ENCODE measurements at regions not wholly inside any gene's neighbourhood (a gene's known extent, or its start where the extent isn't known, plus 50 kb on each side); places are given as distances from the start of the nearest gene placed in this dataset.
"Not testable (repeated sequence)": the region's sequence is repeated elsewhere in the genome, so short reads cannot be mapped to it uniquely, and the experiment has no call there.

GRCh38 chr21:9083091-9083826 lies 1438.1 kb upstream of the TPTE start:
- WGBS (ENCODE audit: insufficient coverage, low coverage, missing lambda C conversion rate), result no CpG with 5 or more reads among the region's 37 CpGs
- H3K9ac ChIP-seq (ENCODE audit: insufficient read depth in 1 of 2, low read depth in 2 of 2, low read length in 2 of 2); ATAC-seq; H3K4me3 ChIP-seq; H2AFZ ChIP-seq (ENCODE audit: low read depth, low read length); H3K27ac ChIP-seq (ENCODE audit: extremely low read depth, low read depth, low read length); H3K4me1 ChIP-seq (replicated peaks in 1 of 2; ENCODE audit: control insufficient read depth in 2 of 2, insufficient read depth in 2 of 2, low read length in 2 of 2); intact Hi-C loops (cut with micrococcal nuclease); POLR2A ChIA-PET; in situ Hi-C loops (cut with MboI); BruUV-seq (replicated peaks); H4K20me1 ChIP-seq (replicated peaks; ENCODE audit: control insufficient read depth, insufficient read depth, low read length); H3K79me2 ChIP-seq (ENCODE audit: control insufficient read depth, insufficient read depth, low read length); H3K27me3 ChIP-seq (ENCODE audit: control insufficient read depth in 2 of 2, insufficient read depth in 2 of 2, low read length in 2 of 2); CTCF ChIA-PET (ENCODE audit: low intra/inter-chr PET ratio); DNase-seq (ENCODE audit: extremely low read depth in 1 of 4, low spot score in 3 of 4); H3K36me3 ChIP-seq (ENCODE audit: control insufficient read depth, insufficient read depth, low read length); H3K4me2 ChIP-seq (ENCODE audit: insufficient read depth, low read length); FAIRE-seq; H3K9me3 ChIP-seq (replicated peaks; ENCODE audit: control insufficient read depth, insufficient read depth, low read depth, low read length); H3K9me1 ChIP-seq (ENCODE audit: control insufficient read depth, insufficient read depth, low read length): not testable (repeated sequence)

DNA sequence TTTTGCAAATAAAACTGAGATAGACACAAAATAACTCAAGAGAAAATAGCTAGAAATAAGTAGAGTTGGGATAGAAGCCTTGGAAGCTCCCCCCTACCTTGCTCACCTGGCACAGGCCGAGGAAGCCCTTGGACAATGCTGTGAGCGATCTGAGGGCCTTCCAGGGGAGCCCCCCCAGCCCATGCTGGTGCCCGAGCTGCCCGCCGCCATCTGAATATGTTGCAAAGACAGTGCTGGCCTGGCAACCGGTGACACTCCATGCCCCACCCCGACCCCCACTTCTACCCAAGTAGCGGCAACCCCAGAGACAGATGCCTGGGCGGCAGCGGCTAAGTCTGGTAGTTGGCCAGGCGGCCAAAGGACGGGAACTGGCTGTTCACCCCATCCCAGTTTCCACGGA lies 1435.1 kb upstream of the TPTE start:
- H3K36me3 ChIP-seq (ENCODE audit: control insufficient read depth, insufficient read depth, low read length); H3K27me3 ChIP-seq (ENCODE audit: control insufficient read depth in 2 of 2, insufficient read depth in 2 of 2, low read length in 2 of 2); H3K9me1 ChIP-seq (ENCODE audit: control insufficient read depth, insufficient read depth, low read length); DNase-seq (ENCODE audit: extremely low read depth in 1 of 4, low spot score in 3 of 4); H3K9ac ChIP-seq (ENCODE audit: insufficient read depth in 1 of 2, low read depth in 2 of 2, low read length in 2 of 2); H3K79me2 ChIP-seq (ENCODE audit: control insufficient read depth, insufficient read depth, low read length); H3K9me3 ChIP-seq (replicated peaks; ENCODE audit: control insufficient read depth, insufficient read depth, low read depth, low read length); POLR2A ChIA-PET; H4K20me1 ChIP-seq (replicated peaks; ENCODE audit: control insufficient read depth, insufficient read depth, low read length); CTCF ChIA-PET (ENCODE audit: low intra/inter-chr PET ratio); H3K4me3 ChIP-seq; in situ Hi-C loops (cut with MboI); ATAC-seq; BruUV-seq (replicated peaks); H3K4me1 ChIP-seq (replicated peaks in 1 of 2; ENCODE audit: control insufficient read depth in 2 of 2, insufficient read depth in 2 of 2, low read length in 2 of 2); H2AFZ ChIP-seq (ENCODE audit: low read depth, low read length); intact Hi-C loops (cut with micrococcal nuclease); H3K4me2 ChIP-seq (ENCODE audit: insufficient read depth, low read length); H3K27ac ChIP-seq (ENCODE audit: extremely low read depth, low read depth, low read length); FAIRE-seq: not testable (repeated sequence)
- no CpG with 5 or more reads among the region's 13 CpGs for WGBS (ENCODE audit: insufficient coverage, low coverage, missing lambda C conversion rate)

DNA sequence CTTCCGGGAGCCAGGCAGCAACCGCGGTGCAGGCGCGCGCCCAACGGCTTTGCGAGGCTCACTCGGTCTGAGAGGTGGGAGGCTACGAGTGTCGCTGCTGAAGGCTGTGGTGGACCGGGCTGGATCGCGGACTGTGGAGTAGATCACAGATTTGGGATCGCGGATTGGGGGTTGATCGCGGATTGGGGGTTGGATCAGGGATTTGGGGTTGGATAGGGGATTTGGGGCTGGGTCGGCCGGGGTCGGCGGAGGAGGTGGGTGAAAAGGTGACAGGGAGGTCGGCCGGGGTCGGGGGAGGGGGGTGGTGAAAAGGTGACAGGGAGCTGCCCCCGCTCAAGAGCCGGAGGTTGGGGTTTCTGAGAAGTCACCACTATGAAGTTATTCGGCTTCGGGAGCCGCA lies 1433.6 kb upstream of the TPTE start:
- in situ Hi-C loops (cut with MboI), result not testable (repeated sequence)

GRCh38 chr21:9129741-9130140 lies 1391.6 kb upstream of the TPTE start:
- intact Hi-C loops (cut with micrococcal nuclease); H4K20me1 ChIP-seq (replicated peaks; ENCODE audit: control insufficient read depth, insufficient read depth, low read length); H3K27me3 ChIP-seq (ENCODE audit: control insufficient read depth in 2 of 2, insufficient read depth in 2 of 2, low read length in 2 of 2); H3K4me2 ChIP-seq (ENCODE audit: insufficient read depth, low read length); H3K4me3 ChIP-seq; H3K4me1 ChIP-seq (replicated peaks in 1 of 2; ENCODE audit: control insufficient read depth in 2 of 2, insufficient read depth in 2 of 2, low read length in 2 of 2); H3K27ac ChIP-seq (ENCODE audit: extremely low read depth, low read depth, low read length); H3K9ac ChIP-seq (ENCODE audit: insufficient read depth in 1 of 2, low read depth in 2 of 2, low read length in 2 of 2); H3K79me2 ChIP-seq (ENCODE audit: control insufficient read depth, insufficient read depth, low read length); H3K9me1 ChIP-seq (ENCODE audit: control insufficient read depth, insufficient read depth, low read length); H2AFZ ChIP-seq (ENCODE audit: low read depth, low read length); DNase-seq (ENCODE audit: extremely low read depth in 1 of 4, low spot score in 3 of 4); H3K36me3 ChIP-seq (ENCODE audit: control insufficient read depth, insufficient read depth, low read length); H3K9me3 ChIP-seq (replicated peaks; ENCODE audit: control insufficient read depth, insufficient read depth, low read depth, low read length); POLR2A ChIA-PET; BruUV-seq (replicated peaks); in situ Hi-C loops (cut with MboI); ATAC-seq; CTCF ChIA-PET (ENCODE audit: low intra/inter-chr PET ratio): not testable (repeated sequence)
- no CpG with 5 or more reads among the region's 17 CpGs for WGBS (ENCODE audit: insufficient coverage, low coverage, missing lambda C conversion rate)
- peak; percentile 88 for FAIRE-seq

More for the DNA sequence above, 1433.6 kb upstream of the TPTE start:
- DNase-seq (ENCODE audit: extremely low read depth in 1 of 4, low spot score in 3 of 4); H4K20me1 ChIP-seq (replicated peaks; ENCODE audit: control insufficient read depth, insufficient read depth, low read length); H3K27ac ChIP-seq (ENCODE audit: extremely low read depth, low read depth, low read length); H3K4me2 ChIP-seq (ENCODE audit: insufficient read depth, low read length); H3K9me1 ChIP-seq (ENCODE audit: control insufficient read depth, insufficient read depth, low read length); H3K27me3 ChIP-seq (ENCODE audit: control insufficient read depth in 2 of 2, insufficient read depth in 2 of 2, low read length in 2 of 2); intact Hi-C loops (cut with micrococcal nuclease); FAIRE-seq; BruUV-seq (replicated peaks); H3K4me1 ChIP-seq (replicated peaks in 1 of 2; ENCODE audit: control insufficient read depth in 2 of 2, insufficient read depth in 2 of 2, low read length in 2 of 2); POLR2A ChIA-PET; H3K9ac ChIP-seq (ENCODE audit: insufficient read depth in 1 of 2, low read depth in 2 of 2, low read length in 2 of 2); H3K4me3 ChIP-seq; CTCF ChIA-PET (ENCODE audit: low intra/inter-chr PET ratio); ATAC-seq; H2AFZ ChIP-seq (ENCODE audit: low read depth, low read length); H3K9me3 ChIP-seq (replicated peaks; ENCODE audit: control insufficient read depth, insufficient read depth, low read depth, low read length); H3K79me2 ChIP-seq (ENCODE audit: control insufficient read depth, insufficient read depth, low read length); H3K36me3 ChIP-seq (ENCODE audit: control insufficient read depth, insufficient read depth, low read length): not testable (repeated sequence)
- no CpG with 5 or more reads among the region's 30 CpGs for whole genome bisulfite sequencing (ENCODE audit: insufficient coverage, low coverage, missing lambda C conversion rate)
